Activated T-cell treated with anti-CD3 and anti-CD28 coated beads, Interleukin-2, amount 50 U/mL, for 72 hours (primary cell): ENCODE measurements at regions not wholly inside any gene's neighbourhood (a gene's known extent, or its start where the extent isn't known, plus 50 kb on each side); places are given as distances from the start of the nearest gene placed in this dataset.

Source experiments
- ATAC-seq, 2 donors: fragments of 150-1000 bp; cut with Tn5 transposase; replicated peaks in 1 of 2; 2 replicates each; pipeline ENCODE4 v1.10.0; 2021; ENCODE audit warnings: moderate library complexity in 2 of 2, mild to moderate bottlenecking in 1 of 2
- DNase-seq, 2 donors: peaks; one replicate each; pipeline ENCODE4 v3.0.0; 2021 to 2022; ENCODE audit warnings: mixed read lengths in 1 of 2
- H3K27ac Mint-ChIP-seq: one replicate; pipeline ENCODE4 v1.8.0; 2022; ENCODE audit warnings: mild to moderate bottlenecking, moderate library complexity, mixed read lengths
- H3K27me3 Mint-ChIP-seq: one replicate; pipeline ENCODE4 v1.8.0; 2022; ENCODE audit warnings: low read depth, mixed read lengths
- H3K36me3 Mint-ChIP-seq, 2 donors: one replicate each; pipeline ENCODE4 v1.8.0; 2022; ENCODE audit warnings: mixed read lengths in 2 of 2, mild to moderate bottlenecking in 1 of 2; ENCODE audit not compliant: insufficient read depth in 2 of 2
- H3K4me1 Mint-ChIP-seq: one replicate; pipeline ENCODE4 v1.8.0; 2022; ENCODE audit warnings: low read depth, mixed read lengths
- H3K4me3 Mint-ChIP-seq, 2 donors: one replicate each; pipeline ENCODE4 v1.8.0; 2022; ENCODE audit warnings: mild to moderate bottlenecking in 2 of 2, mixed read lengths in 2 of 2, moderate library complexity in 2 of 2
- H3K9me3 Mint-ChIP-seq, 2 donors: one replicate each; pipeline ENCODE4 v1.8.0; 2022; ENCODE audit warnings: mixed read lengths in 2 of 2

- DNase-seq: no peak
- Mint-ChIP-seq H3K27ac (no peak overlapping the region), H3K9me3 (no peaks in the 10 kb centered on the region), H3K4me1 (peaks cover 16% of the 10 kb centered on the region), H3K27me3 (peaks cover 90% of the 10 kb centered on the region), H3K4me3 (peak overlapping the region in 1 of 2 donors; percentile 31), H3K36me3 (peaks cover 0 to 2% of the 10 kb centered on the region in 2 donors)
- no peak for ATAC-seq
Observed at GRCh38 chr5:73297430-73297829, 124.4 kb downstream of the TMEM174 start.

- peaks cover 0 to 2% of the 10 kb centered on the region in 2 donors for H3K36me3 Mint-ChIP-seq
- no peak overlapping the region for H3K27ac Mint-ChIP-seq
- H3K4me3 Mint-ChIP-seq: no peak overlapping the region
- no peak for ATAC-seq
- peaks cover 89% of the 10 kb centered on the region for H3K27me3 Mint-ChIP-seq
- peaks cover 16% of the 10 kb centered on the region for H3K4me1 Mint-ChIP-seq
- H3K9me3 Mint-ChIP-seq: no peaks in the 10 kb centered on the region
- no peak for DNase-seq
Observed at GRCh38 chr5:73296772-73297171, 123.8 kb downstream of the TMEM174 start.

GRCh38 chr5:73295921-73296320 lies 122.9 kb downstream of the TMEM174 start:
- Mint-ChIP-seq H3K4me1 (peaks cover 15% of the 10 kb centered on the region), H3K36me3 (peaks cover 0 to 2% of the 10 kb centered on the region in 2 donors), H3K27me3 (peaks cover 89% of the 10 kb centered on the region), H3K27ac (peak overlapping the region; percentile 20), H3K4me3 (no peak overlapping the region), H3K9me3 (no peaks in the 10 kb centered on the region)
- ATAC-seq (no peak), DNase-seq (no peak)

- Mint-ChIP-seq H3K4me1 (peaks cover 11% of the 10 kb centered on the region), H3K27ac (peak overlapping the region; percentile 20), H3K9me3 (no peaks in the 10 kb centered on the region), H3K36me3 (peaks cover 0 to 2% of the 10 kb centered on the region in 2 donors), H3K4me3 (no peak overlapping the region), H3K27me3 (peaks cover 89% of the 10 kb centered on the region)
- no peak for DNase-seq
- peak in 1 of 2 donors; percentile 34 for ATAC-seq
Observed at GRCh38 chr5:73295447-73295846, 122.5 kb downstream of the TMEM174 start.

GRCh38 chr5:73292816-73293459 lies 119.9 kb downstream of the TMEM174 start:
- DNase-seq: no peak
- H3K36me3 Mint-ChIP-seq: peaks cover 0 to 2% of the 10 kb centered on the region in 2 donors
- ATAC-seq: no peak
- H3K27me3 Mint-ChIP-seq: peaks cover 88% of the 10 kb centered on the region
- no peak overlapping the region for H3K4me3 Mint-ChIP-seq
- H3K27ac Mint-ChIP-seq: no peak overlapping the region
- H3K9me3 Mint-ChIP-seq: no peaks in the 10 kb centered on the region
- H3K4me1 Mint-ChIP-seq: no peaks in the 10 kb centered on the region

- ATAC-seq: no peak
- H3K9me3 Mint-ChIP-seq: peaks cover 1 to 2% of the 10 kb centered on the region in 2 donors
- no peak for DNase-seq
- peaks cover 79% of the 10 kb centered on the region for H3K27me3 Mint-ChIP-seq
- H3K36me3 Mint-ChIP-seq: peaks cover 0 to 2% of the 10 kb centered on the region in 2 donors
- no peak overlapping the region for H3K27ac Mint-ChIP-seq
- H3K4me1 Mint-ChIP-seq: no peaks in the 10 kb centered on the region
- H3K4me3 Mint-ChIP-seq: no peak overlapping the region
Observed at GRCh38 chr5:73291873-73292272, 118.9 kb downstream of the TMEM174 start.

- no peaks in the 10 kb centered on the region for H3K4me1 Mint-ChIP-seq
- DNase-seq: no peak
- ATAC-seq: no peak
- peaks cover 4 to 5% of the 10 kb centered on the region in 2 donors for H3K9me3 Mint-ChIP-seq
- H3K36me3 Mint-ChIP-seq: peaks cover 0 to 4% of the 10 kb centered on the region in 2 donors
- H3K27me3 Mint-ChIP-seq: peaks cover 72% of the 10 kb centered on the region
- no peak overlapping the region for H3K4me3 Mint-ChIP-seq
- no peak overlapping the region for H3K27ac Mint-ChIP-seq
Observed at GRCh38 chr5:73290242-73290641, 117.2 kb downstream of the TMEM174 start.

GRCh38 chr5:73288803-73289720 lies 116.1 kb downstream of the TMEM174 start:
- peaks cover 0 to 4% of the 10 kb centered on the region in 2 donors for H3K36me3 Mint-ChIP-seq
- H3K4me3 Mint-ChIP-seq: no peak overlapping the region
- DNase-seq (no peak), ATAC-seq (no peak)
- H3K27me3 Mint-ChIP-seq: peaks cover 70% of the 10 kb centered on the region
- H3K27ac Mint-ChIP-seq: no peak overlapping the region
- H3K4me1 Mint-ChIP-seq: no peaks in the 10 kb centered on the region
- peaks cover 4 to 5% of the 10 kb centered on the region in 2 donors for H3K9me3 Mint-ChIP-seq

GRCh38 chr5:73286896-73287295 lies 113.9 kb downstream of the TMEM174 start:
- ATAC-seq: no peak
- Mint-ChIP-seq H3K27me3 (peaks cover 70% of the 10 kb centered on the region), H3K36me3 (peaks cover 0 to 4% of the 10 kb centered on the region in 2 donors), H3K9me3 (peaks cover 4 to 5% of the 10 kb centered on the region in 2 donors), H3K4me3 (no peak overlapping the region), H3K27ac (no peak overlapping the region), H3K4me1 (no peaks in the 10 kb centered on the region)
- DNase-seq: no peak

- DNase-seq (no peak), ATAC-seq (no peak)
- Mint-ChIP-seq H3K9me3 (peaks cover 4 to 5% of the 10 kb centered on the region in 2 donors), H3K4me3 (no peak overlapping the region), H3K27me3 (peaks cover 65% of the 10 kb centered on the region), H3K27ac (no peak overlapping the region), H3K4me1 (no peaks in the 10 kb centered on the region), H3K36me3 (peaks cover 0 to 4% of the 10 kb centered on the region in 2 donors)
Observed at GRCh38 chr5:73284985-73285384, 112.0 kb downstream of the TMEM174 start.

- Mint-ChIP-seq H3K4me1 (no peaks in the 10 kb centered on the region), H3K27me3 (peaks cover 67% of the 10 kb centered on the region), H3K36me3 (peaks cover 0 to 4% of the 10 kb centered on the region in 2 donors), H3K27ac (no peak overlapping the region), H3K9me3 (peaks cover 4 to 5% of the 10 kb centered on the region in 2 donors), H3K4me3 (no peak overlapping the region)
- no peak for ATAC-seq
- DNase-seq: no peak
Observed at GRCh38 chr5:73284220-73284795, 111.3 kb downstream of the TMEM174 start.

- Mint-ChIP-seq H3K27me3 (peaks cover 66% of the 10 kb centered on the region), H3K36me3 (peaks cover 0 to 2% of the 10 kb centered on the region in 2 donors), H3K4me1 (no peaks in the 10 kb centered on the region), H3K4me3 (no peak overlapping the region), H3K9me3 (peaks cover 4 to 5% of the 10 kb centered on the region in 2 donors), H3K27ac (no peak overlapping the region)
- ATAC-seq (no peak), DNase-seq (no peak)
Observed at GRCh38 chr5:73282923-73283322, 109.9 kb downstream of the TMEM174 start.

GRCh38 chr5:73282383-73282782 lies 109.4 kb downstream of the TMEM174 start:
- Mint-ChIP-seq H3K9me3 (peaks cover 2 to 3% of the 10 kb centered on the region in 2 donors), H3K27me3 (peaks cover 71% of the 10 kb centered on the region), H3K4me1 (no peaks in the 10 kb centered on the region), H3K4me3 (no peak overlapping the region), H3K27ac (no peak overlapping the region), H3K36me3 (peaks cover 0 to 2% of the 10 kb centered on the region in 2 donors)
- DNase-seq (no peak), ATAC-seq (no peak)
